ENCODE measurements at regions not wholly inside any gene's neighbourhood (a gene's known extent, or its start where the extent isn't known, plus 50 kb on each side); places are given as distances from the start of the nearest gene placed in this dataset.

DNA sequence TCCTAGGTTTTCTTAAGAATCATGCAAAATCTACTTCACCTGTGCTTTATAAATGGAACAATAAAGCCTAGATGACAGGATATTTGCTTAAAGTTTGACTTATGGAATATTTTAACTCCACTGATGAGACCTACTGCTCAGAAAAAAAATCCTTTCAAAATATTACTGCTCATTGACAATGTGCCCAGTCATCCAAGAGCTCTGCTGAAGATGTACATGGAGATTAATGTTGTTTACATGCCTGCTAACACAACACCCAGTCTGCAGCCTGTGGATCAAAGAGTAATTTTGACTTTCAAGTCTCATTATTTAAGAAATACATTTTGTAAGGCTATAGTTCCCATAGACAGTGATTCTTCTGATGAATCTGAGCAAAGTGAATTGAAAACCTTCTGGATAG is 889.6 kb downstream of the CDH18 start (continued):
- TF ChIP-seq STAT1 (IDR thresholded peaks at IDR 0.05; ENCODE audit: unreplicated experiment) (no peak), POLR2AphosphoS5 (IDR thresholded peaks at IDR 0.05; ENCODE audit: low read depth) (no peak), ZNF331 (CRISPR knock-in tag; IDR thresholded peaks at IDR 0.05; ENCODE audit: low read depth) (no peak), EZH2 (IDR thresholded peaks at IDR 0.05; ENCODE audit: low read depth, unreplicated experiment) (no peak)

DNA sequence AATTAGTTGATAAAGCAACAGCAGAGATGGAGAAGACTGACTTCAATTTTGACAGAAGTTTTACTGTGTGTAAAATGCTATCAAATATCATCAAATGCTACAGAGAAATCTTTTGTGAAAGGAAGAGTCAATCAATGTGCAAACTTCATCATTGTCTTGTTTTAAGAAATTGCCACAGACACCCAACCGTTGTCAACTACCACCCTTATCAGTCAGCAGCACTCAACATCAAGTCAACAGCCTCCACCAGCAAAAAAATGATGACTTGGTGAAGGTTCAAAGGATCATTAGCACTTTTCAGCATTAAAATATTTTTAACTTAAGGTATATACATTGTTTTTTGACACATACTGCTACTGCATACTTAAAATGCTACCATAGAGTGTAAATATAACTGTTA is 888.8 kb downstream of the CDH18 start:
- Mint-ChIP-seq H3K4me1 (no peaks in the 10 kb centered on the region; the same call in 2 of the 3 replicates), H3K4me3 (no peak overlapping the region), H3K27ac (no peak overlapping the region), H3K27me3 (ENCODE audit: insufficient read depth, low read depth, poor library complexity) (no peaks in the 10 kb centered on the region), H3K36me3 (ENCODE audit: low read depth) (no peaks in the 10 kb centered on the region), H3K9me3 (no peaks in the 10 kb centered on the region)
- H3K36me3 ChIP-seq (ENCODE audit: insufficient read depth): no peaks in the 10 kb centered on the region
- no peak for DNase-seq (ENCODE audit: low spot score)
- H3K4me1 ChIP-seq (ENCODE audit: insufficient read depth): no peaks in the 10 kb centered on the region
- H2AFZ ChIP-seq: no peak overlapping the region
- TF ChIP-seq EZH2 (IDR thresholded peaks at IDR 0.05; ENCODE audit: low read depth, unreplicated experiment): no peak
- TF ChIP-seq CREB1 (CRISPR knock-in tag; IDR thresholded peaks at IDR 0.05; ENCODE audit: low read depth): no peak
- TF ChIP-seq, protein P1, sequence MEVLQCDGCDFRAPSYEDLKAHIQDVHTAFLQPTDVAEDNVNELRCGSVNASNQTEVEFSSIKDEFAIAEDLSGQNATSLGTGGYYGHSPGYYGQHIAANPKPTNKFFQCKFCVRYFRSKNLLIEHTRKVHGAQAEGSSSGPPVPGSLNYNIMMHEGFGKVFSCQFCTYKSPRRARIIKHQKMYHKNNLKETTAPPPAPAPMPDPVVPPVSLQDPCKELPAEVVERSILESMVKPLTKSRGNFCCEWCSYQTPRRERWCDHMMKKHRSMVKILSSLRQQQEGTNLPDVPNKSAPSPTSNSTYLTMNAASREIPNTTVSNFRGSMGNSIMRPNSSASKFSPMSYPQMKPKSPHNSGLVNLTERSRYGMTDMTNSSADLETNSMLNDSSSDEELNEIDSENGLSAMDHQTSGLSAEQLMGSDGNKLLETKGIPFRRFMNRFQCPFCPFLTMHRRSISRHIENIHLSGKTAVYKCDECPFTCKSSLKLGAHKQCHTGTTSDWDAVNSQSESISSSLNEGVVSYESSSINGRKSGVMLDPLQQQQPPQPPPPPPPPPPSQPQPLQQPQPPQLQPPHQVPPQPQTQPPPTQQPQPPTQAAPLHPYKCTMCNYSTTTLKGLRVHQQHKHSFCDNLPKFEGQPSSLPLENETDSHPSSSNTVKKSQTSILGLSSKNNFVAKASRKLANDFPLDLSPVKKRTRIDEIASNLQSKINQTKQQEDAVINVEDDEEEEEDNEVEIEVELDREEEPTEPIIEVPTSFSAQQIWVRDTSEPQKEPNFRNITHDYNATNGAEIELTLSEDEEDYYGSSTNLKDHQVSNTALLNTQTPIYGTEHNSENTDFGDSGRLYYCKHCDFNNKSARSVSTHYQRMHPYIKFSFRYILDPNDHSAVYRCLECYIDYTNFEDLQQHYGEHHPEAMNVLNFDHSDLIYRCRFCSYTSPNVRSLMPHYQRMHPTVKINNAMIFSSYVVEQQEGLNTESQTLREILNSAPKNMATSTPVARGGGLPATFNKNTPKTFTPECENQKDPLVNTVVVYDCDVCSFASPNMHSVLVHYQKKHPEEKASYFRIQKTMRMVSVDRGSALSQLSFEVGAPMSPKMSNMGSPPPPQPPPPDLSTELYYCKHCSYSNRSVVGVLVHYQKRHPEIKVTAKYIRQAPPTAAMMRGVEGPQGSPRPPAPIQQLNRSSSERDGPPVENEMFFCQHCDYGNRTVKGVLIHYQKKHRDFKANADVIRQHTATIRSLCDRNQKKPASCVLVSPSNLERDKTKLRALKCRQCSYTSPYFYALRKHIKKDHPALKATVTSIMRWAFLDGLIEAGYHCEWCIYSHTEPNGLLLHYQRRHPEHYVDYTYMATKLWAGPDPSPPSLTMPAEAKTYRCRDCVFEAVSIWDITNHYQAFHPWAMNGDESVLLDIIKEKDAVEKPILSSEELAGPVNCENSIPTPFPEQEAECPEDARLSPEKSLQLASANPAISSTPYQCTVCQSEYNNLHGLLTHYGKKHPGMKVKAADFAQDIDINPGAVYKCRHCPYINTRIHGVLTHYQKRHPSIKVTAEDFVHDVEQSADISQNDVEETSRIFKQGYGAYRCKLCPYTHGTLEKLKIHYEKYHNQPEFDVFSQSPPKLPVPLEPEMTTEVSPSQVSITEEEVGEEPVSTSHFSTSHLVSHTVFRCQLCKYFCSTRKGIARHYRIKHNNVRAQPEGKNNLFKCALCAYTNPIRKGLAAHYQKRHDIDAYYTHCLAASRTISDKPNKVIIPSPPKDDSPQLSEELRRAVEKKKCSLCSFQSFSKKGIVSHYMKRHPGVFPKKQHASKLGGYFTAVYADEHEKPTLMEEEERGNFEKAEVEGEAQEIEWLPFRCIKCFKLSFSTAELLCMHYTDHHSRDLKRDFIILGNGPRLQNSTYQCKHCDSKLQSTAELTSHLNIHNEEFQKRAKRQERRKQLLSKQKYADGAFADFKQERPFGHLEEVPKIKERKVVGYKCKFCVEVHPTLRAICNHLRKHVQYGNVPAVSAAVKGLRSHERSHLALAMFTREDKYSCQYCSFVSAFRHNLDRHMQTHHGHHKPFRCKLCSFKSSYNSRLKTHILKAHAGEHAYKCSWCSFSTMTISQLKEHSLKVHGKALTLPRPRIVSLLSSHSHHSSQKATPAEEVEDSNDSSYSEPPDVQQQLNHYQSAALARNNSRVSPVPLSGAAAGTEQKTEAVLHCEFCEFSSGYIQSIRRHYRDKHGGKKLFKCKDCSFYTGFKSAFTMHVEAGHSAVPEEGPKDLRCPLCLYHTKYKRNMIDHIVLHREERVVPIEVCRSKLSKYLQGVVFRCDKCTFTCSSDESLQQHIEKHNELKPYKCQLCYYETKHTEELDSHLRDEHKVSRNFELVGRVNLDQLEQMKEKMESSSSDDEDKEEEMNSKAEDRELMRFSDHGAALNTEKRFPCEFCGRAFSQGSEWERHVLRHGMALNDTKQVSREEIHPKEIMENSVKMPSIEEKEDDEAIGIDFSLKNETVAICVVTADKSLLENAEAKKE (CRISPR knock-in tag; IDR thresholded peaks at IDR 0.05): no peak
- TF ChIP-seq ZNF331 (CRISPR knock-in tag; IDR thresholded peaks at IDR 0.05; ENCODE audit: low read depth): no peak
- no peak for TF ChIP-seq POLR2AphosphoS5 (IDR thresholded peaks at IDR 0.05; ENCODE audit: low read depth)
- no peak for TF ChIP-seq STAT1 (IDR thresholded peaks at IDR 0.05; ENCODE audit: unreplicated experiment)
- TF ChIP-seq, protein P2, sequence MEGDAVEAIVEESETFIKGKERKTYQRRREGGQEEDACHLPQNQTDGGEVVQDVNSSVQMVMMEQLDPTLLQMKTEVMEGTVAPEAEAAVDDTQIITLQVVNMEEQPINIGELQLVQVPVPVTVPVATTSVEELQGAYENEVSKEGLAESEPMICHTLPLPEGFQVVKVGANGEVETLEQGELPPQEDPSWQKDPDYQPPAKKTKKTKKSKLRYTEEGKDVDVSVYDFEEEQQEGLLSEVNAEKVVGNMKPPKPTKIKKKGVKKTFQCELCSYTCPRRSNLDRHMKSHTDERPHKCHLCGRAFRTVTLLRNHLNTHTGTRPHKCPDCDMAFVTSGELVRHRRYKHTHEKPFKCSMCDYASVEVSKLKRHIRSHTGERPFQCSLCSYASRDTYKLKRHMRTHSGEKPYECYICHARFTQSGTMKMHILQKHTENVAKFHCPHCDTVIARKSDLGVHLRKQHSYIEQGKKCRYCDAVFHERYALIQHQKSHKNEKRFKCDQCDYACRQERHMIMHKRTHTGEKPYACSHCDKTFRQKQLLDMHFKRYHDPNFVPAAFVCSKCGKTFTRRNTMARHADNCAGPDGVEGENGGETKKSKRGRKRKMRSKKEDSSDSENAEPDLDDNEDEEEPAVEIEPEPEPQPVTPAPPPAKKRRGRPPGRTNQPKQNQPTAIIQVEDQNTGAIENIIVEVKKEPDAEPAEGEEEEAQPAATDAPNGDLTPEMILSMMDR (conservative IDR thresholded peaks at IDR 0.05; ENCODE audit: low read depth in 2 of 2): no peak
- TF ChIP-seq ZNF114 (CRISPR knock-in tag; IDR thresholded peaks at IDR 0.05): no peak
- TF ChIP-seq, protein P3, sequence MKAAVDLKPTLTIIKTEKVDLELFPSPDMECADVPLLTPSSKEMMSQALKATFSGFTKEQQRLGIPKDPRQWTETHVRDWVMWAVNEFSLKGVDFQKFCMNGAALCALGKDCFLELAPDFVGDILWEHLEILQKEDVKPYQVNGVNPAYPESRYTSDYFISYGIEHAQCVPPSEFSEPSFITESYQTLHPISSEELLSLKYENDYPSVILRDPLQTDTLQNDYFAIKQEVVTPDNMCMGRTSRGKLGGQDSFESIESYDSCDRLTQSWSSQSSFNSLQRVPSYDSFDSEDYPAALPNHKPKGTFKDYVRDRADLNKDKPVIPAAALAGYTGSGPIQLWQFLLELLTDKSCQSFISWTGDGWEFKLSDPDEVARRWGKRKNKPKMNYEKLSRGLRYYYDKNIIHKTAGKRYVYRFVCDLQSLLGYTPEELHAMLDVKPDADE (IDR thresholded peaks at IDR 0.05): no peak
- TF ChIP-seq, protein P4, sequence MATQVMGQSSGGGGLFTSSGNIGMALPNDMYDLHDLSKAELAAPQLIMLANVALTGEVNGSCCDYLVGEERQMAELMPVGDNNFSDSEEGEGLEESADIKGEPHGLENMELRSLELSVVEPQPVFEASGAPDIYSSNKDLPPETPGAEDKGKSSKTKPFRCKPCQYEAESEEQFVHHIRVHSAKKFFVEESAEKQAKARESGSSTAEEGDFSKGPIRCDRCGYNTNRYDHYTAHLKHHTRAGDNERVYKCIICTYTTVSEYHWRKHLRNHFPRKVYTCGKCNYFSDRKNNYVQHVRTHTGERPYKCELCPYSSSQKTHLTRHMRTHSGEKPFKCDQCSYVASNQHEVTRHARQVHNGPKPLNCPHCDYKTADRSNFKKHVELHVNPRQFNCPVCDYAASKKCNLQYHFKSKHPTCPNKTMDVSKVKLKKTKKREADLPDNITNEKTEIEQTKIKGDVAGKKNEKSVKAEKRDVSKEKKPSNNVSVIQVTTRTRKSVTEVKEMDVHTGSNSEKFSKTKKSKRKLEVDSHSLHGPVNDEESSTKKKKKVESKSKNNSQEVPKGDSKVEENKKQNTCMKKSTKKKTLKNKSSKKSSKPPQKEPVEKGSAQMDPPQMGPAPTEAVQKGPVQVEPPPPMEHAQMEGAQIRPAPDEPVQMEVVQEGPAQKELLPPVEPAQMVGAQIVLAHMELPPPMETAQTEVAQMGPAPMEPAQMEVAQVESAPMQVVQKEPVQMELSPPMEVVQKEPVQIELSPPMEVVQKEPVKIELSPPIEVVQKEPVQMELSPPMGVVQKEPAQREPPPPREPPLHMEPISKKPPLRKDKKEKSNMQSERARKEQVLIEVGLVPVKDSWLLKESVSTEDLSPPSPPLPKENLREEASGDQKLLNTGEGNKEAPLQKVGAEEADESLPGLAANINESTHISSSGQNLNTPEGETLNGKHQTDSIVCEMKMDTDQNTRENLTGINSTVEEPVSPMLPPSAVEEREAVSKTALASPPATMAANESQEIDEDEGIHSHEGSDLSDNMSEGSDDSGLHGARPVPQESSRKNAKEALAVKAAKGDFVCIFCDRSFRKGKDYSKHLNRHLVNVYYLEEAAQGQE (IDR thresholded peaks at IDR 0.05; ENCODE audit: unreplicated experiment): no peak
- TF ChIP-seq JUNB (IDR thresholded peaks at IDR 0.05; ENCODE audit: unreplicated experiment): no peak
- no peak for TF ChIP-seq NANOG (IDR thresholded peaks at IDR 0.05; ENCODE audit: borderline replicate concordance)
- TF ChIP-seq EZH2phosphoT487 (IDR thresholded peaks at IDR 0.05; ENCODE audit: unreplicated experiment): no peak
- H4K20me1 ChIP-seq (replicated peaks; ENCODE audit: insufficient read depth): no peaks in the 10 kb centered on the region
- no peak overlapping the region for H3K27ac ChIP-seq (ENCODE audit: low read depth)
- no peaks in the 10 kb centered on the region for H3K27me3 ChIP-seq (ENCODE audit: insufficient read depth)
- H3K79me2 ChIP-seq (replicated peaks; ENCODE audit: insufficient read depth): no peaks in the 10 kb centered on the region
- H3K9me2 ChIP-seq (ENCODE audit: insufficient read depth): 0 out of 2 replicates have a peak, but pooled peaks cover 2% of the 10 kb centered on the region
- ATAC-seq: no peak
- no peak overlapping the region for H3K4me2 ChIP-seq
- no peak overlapping the region for H3K4me3 ChIP-seq
- no peaks in the 10 kb centered on the region for H3F3A ChIP-seq (replicated peaks; ENCODE audit: low read depth)
